PFSK-1 (cell line): ENCODE measurements at regions not wholly inside any gene's neighbourhood (a gene's known extent, or its start where the extent isn't known, plus 50 kb on each side); places are given as distances from the start of the nearest gene placed in this dataset.

Source experiments
- FOXP2 ChIP-seq: optimal IDR thresholded peaks from 2 replicates; pipeline ENCODE3; 2011; ENCODE audit warnings: borderline replicate concordance, control low read depth, inconsistent platforms; ENCODE audit not compliant: insufficient read depth; ENCODE audit errors: extremely low read length, extremely low read depth
- POLR2AphosphoS5 ChIP-seq: IDR thresholded peaks from 2 replicates; pipeline ENCODE4 v1.6.1; 2012; ENCODE audit warnings: low read depth, mild to moderate bottlenecking, control low read depth, low read length, moderate library complexity
- SIN3A ChIP-seq: IDR thresholded peaks from 2 replicates; pipeline ENCODE4 v1.6.1; 2012; ENCODE audit warnings: mild to moderate bottlenecking, low read length, moderate library complexity, borderline replicate concordance; ENCODE audit not compliant: insufficient read depth
- TAF1 ChIP-seq: IDR thresholded peaks from 2 replicates; pipeline ENCODE4 v1.6.1; 2012; ENCODE audit warnings: low read length, control low read depth, borderline replicate concordance; ENCODE audit not compliant: insufficient read depth
- TF ChIP-seq, protein P1 (sequence below), 2 experiments: IDR thresholded peaks; 2 replicates each; pipeline versions ENCODE4 v1.6.1 to v1.8.0; 2011 to 2012; ENCODE audit warnings: low read depth in 2 of 2, low read length in 2 of 2, control low read depth in 1 of 2, inconsistent platforms in 1 of 2, mild to moderate bottlenecking in 1 of 2, moderate library complexity in 1 of 2; ENCODE audit not compliant: insufficient read depth in 1 of 2

DNA sequence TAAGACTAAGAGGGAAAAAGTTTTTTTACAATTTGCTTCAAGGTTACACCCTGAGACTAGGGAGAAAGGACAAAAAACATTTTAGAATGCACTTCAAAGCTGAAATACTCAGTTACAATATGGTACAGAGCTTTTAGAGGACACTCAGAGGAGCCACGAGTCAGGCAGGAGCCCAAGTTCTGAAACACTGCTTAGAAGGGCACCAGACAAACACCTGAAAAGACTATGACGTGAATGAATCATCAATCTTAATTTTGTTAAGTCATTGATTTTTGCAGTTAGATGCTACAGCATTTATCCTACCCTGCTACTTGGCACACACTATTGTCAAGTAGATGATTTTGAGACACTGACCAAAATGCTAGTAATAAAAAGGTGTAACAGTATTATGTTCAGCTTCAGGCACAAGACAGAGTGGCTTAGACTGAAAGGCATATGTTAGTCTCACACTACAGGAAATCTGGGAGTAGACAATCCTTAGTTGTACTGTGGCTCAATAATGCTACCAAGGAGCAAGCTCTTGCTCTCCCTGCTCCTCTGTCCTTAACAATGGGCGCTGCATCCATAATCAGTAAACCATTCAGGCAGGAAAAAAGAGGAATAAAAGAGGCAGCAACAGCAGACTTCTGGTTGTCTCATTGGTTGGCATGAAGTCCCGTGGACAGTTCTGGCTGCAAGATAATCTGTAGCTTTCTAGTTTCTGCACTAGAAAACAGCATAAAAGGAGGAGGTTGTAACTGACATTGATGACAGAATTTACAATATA lies 151.8 kb downstream of the ABCA8 start:
- TF ChIP-seq TAF1, result no peak
- no peak for TF ChIP-seq POLR2AphosphoS5
- no peak for TF ChIP-seq FOXP2
- no peak for TF ChIP-seq SIN3A
- TF ChIP-seq, protein P1, sequence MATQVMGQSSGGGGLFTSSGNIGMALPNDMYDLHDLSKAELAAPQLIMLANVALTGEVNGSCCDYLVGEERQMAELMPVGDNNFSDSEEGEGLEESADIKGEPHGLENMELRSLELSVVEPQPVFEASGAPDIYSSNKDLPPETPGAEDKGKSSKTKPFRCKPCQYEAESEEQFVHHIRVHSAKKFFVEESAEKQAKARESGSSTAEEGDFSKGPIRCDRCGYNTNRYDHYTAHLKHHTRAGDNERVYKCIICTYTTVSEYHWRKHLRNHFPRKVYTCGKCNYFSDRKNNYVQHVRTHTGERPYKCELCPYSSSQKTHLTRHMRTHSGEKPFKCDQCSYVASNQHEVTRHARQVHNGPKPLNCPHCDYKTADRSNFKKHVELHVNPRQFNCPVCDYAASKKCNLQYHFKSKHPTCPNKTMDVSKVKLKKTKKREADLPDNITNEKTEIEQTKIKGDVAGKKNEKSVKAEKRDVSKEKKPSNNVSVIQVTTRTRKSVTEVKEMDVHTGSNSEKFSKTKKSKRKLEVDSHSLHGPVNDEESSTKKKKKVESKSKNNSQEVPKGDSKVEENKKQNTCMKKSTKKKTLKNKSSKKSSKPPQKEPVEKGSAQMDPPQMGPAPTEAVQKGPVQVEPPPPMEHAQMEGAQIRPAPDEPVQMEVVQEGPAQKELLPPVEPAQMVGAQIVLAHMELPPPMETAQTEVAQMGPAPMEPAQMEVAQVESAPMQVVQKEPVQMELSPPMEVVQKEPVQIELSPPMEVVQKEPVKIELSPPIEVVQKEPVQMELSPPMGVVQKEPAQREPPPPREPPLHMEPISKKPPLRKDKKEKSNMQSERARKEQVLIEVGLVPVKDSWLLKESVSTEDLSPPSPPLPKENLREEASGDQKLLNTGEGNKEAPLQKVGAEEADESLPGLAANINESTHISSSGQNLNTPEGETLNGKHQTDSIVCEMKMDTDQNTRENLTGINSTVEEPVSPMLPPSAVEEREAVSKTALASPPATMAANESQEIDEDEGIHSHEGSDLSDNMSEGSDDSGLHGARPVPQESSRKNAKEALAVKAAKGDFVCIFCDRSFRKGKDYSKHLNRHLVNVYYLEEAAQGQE (IDR thresholded peaks at IDR 0.05; ENCODE audit: insufficient read depth in 1 of 2, low read depth in 2 of 2, low read length in 2 of 2), result no peak

DNA sequence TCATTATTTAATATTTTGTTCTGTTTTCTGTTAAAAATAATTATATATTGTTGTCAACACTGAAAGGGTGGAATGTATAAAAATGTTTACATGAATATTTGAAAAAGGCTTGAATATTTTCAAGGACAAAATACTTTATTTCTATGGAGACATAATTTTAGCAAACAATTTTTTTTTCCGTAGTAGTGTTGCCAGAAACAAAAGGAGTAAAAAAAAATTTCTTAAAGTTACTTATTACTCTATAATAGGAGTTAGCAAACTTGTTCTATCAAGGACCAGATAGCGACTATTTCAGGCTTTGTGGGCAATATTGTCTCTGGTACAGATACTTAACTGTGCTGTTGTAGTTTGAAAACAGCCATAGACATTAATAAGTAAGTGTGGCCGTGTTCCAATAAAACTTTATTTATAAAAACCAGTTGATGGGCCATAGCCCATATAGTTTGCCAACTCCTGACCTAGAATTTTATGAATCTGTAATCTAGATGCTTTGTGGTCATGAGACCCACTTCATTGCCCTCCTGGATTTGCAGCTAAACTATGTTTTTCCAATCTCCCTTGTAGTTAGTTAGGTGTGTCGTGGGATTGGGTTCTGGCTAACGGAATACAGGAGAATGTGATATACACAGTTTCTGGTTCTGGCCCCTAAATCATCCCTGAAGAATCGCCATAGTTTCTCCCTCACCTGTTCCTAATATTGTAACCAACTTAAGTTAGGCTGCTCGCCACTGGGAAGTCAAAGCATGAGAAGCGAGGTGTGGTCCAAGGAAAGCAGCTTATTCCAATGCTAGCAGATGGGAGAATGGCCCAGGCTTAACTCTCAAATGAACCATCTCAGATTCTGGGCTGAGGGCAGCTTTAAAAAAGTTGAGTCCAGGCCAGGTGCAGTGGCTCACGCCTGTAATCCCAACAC lies 153.6 kb downstream of the ABCA8 start:
- TF ChIP-seq, protein P1 (IDR thresholded peaks at IDR 0.05; ENCODE audit: insufficient read depth in 1 of 2, low read depth in 2 of 2, low read length in 2 of 2), result no peak
- TF ChIP-seq SIN3A (no peak), TAF1 (no peak), POLR2AphosphoS5 (no peak), FOXP2 (no peak)

DNA sequence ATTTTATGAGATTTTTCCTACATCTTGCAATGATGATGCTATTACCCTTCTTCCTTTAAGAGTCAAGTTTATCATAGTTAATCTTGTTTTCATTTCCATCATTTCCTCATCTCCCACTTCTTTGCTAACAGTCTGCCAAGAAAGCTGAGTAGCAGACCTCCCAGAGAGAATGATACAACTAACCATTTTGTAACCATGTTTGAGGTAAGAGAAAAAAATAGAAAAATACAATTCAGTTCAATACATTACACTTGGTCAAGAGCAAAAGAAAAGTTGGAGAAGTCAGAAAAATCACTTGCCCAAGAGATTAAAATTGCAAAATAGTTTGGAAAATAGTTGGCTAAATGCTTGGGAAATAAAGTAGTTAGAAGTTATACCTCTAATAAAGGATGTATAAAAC lies 154.4 kb downstream of the ABCA8 start:
- no peak for TF ChIP-seq FOXP2
- no peak for TF ChIP-seq SIN3A
- TF ChIP-seq, protein P1 (IDR thresholded peaks at IDR 0.05; ENCODE audit: insufficient read depth in 1 of 2, low read depth in 2 of 2, low read length in 2 of 2), result no peak
- no peak for TF ChIP-seq TAF1
- TF ChIP-seq POLR2AphosphoS5, result no peak

DNA sequence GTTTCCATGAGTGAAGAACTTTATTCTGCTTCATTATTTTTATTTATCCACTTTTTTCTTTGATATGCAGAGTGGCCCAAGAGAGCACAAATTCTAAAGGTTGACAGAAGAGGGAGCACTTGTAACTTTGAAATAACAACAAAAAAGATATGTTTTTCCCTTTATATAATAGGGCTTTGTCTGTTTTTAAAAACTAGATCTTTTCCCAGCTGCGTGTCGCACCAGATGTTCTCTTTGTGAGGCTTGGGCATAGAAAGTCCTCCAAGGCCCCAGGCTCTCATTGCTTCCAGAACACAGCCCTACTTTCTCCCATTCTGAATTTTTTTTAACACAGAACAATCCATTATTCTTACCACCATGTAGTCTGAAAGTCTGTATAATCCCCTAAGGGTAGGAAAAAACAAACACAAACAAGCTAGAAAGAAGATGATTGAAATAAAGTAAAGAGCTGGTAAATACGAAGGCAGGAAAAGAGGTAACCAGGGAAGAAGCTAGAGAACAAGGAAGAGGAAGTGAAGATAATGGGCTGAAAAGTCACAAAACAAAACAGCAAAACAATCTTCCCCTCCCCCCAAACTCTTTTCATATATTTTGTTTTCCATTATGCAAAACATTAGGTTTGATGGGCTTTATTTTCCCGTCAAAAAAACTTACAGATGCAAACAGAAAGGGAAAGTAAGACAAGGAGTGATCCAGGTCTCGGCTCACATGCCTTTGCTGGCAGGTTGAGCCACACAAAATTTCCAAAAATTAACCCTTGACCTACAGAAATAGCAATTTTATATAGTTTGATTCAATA lies 160.4 kb downstream of the ABCA8 start:
- TF ChIP-seq, protein P1 (IDR thresholded peaks at IDR 0.05; ENCODE audit: insufficient read depth in 1 of 2, low read depth in 2 of 2, low read length in 2 of 2), result no peak
- TF ChIP-seq POLR2AphosphoS5 (no peak), FOXP2 (no peak), TAF1 (no peak), SIN3A (no peak)
